ENCODE measurements at regions not wholly inside any gene's neighbourhood (a gene's known extent, or its start where the extent isn't known, plus 50 kb on each side); places are given as distances from the start of the nearest gene placed in this dataset.
"Not testable (repeated sequence)": the region's sequence is repeated elsewhere in the genome, so short reads cannot be mapped to it uniquely, and the experiment has no call there.

- no peak for DNase-seq (ENCODE audit: extremely low read depth in 1 of 11, low read depth in 9 of 11, low spot score in 4 of 11)
Measured at GRCh38 chr1:4218619-4219018, 318.5 kb upstream of the C1orf174 start.

GRCh38 chr1:4219111-4219510 is 319.0 kb upstream of the C1orf174 start:
- no peak for DNase-seq (ENCODE audit: extremely low read depth in 1 of 11, low read depth in 9 of 11, low spot score in 4 of 11)

- DNase-seq (ENCODE audit: extremely low read depth in 1 of 11, low read depth in 9 of 11, low spot score in 4 of 11): no peak
Measured at GRCh38 chr1:4219826-4220225, 319.8 kb upstream of the C1orf174 start.

GRCh38 chr1:4220362-4220761 is 320.3 kb upstream of the C1orf174 start:
- no peak for DNase-seq (ENCODE audit: extremely low read depth in 1 of 11, low read depth in 9 of 11, low spot score in 4 of 11)

- DNase-seq (ENCODE audit: extremely low read depth in 1 of 11, low read depth in 9 of 11, low spot score in 4 of 11): no peak
Measured at GRCh38 chr1:4221107-4221506, 321.0 kb upstream of the C1orf174 start.

- peak in 1 of 11 donors; percentile 13 for DNase-seq (ENCODE audit: extremely low read depth in 1 of 11, low read depth in 9 of 11, low spot score in 4 of 11)
Measured at GRCh38 chr1:4224684-4225467, 324.8 kb upstream of the C1orf174 start.

- no peak for DNase-seq (ENCODE audit: extremely low read depth in 1 of 11, low read depth in 9 of 11, low spot score in 4 of 11)
Measured at GRCh38 chr1:4227986-4228385, 327.9 kb upstream of the C1orf174 start.

GRCh38 chr1:4253935-4254334 is 353.9 kb upstream of the C1orf174 start:
- no peak for DNase-seq (ENCODE audit: extremely low read depth in 1 of 11, low read depth in 9 of 11, low spot score in 4 of 11)

GRCh38 chr1:4256351-4256750 is 356.3 kb upstream of the C1orf174 start:
- no peak for DNase-seq (ENCODE audit: extremely low read depth in 1 of 11, low read depth in 9 of 11, low spot score in 4 of 11)

GRCh38 chr1:4258146-4258777 is 358.2 kb upstream of the C1orf174 start:
- DNase-seq (ENCODE audit: extremely low read depth in 1 of 11, low read depth in 9 of 11, low spot score in 4 of 11): not testable (repeated sequence)

GRCh38 chr1:4261327-4261726 is 361.3 kb upstream of the C1orf174 start:
- DNase-seq (ENCODE audit: extremely low read depth in 1 of 11, low read depth in 9 of 11, low spot score in 4 of 11): no peak

GRCh38 chr1:4262665-4263064 is 362.6 kb upstream of the C1orf174 start:
- no peak for DNase-seq (ENCODE audit: extremely low read depth in 1 of 11, low read depth in 9 of 11, low spot score in 4 of 11)

- no peak for DNase-seq (ENCODE audit: extremely low read depth in 1 of 11, low read depth in 9 of 11, low spot score in 4 of 11)
Measured at GRCh38 chr1:4263699-4264098, 363.6 kb upstream of the C1orf174 start.

- no peak for DNase-seq (ENCODE audit: extremely low read depth in 1 of 11, low read depth in 9 of 11, low spot score in 4 of 11)
Measured at GRCh38 chr1:4265836-4266235, 365.8 kb upstream of the C1orf174 start.

GRCh38 chr1:4267381-4268261 is 367.5 kb upstream of the C1orf174 start:
- DNase-seq (ENCODE audit: extremely low read depth in 1 of 11, low read depth in 9 of 11, low spot score in 4 of 11): peak in 9 of 11 donors; percentile 6 to 64 (median 15)

GRCh38 chr1:4268262-4268888 is 368.3 kb upstream of the C1orf174 start:
- DNase-seq (ENCODE audit: extremely low read depth in 1 of 11, low read depth in 9 of 11, low spot score in 4 of 11): no peak

GRCh38 chr1:4268889-4269284 is 368.8 kb upstream of the C1orf174 start:
- DNase-seq (ENCODE audit: extremely low read depth in 1 of 11, low read depth in 9 of 11, low spot score in 4 of 11): no peak

- no peak for DNase-seq (ENCODE audit: extremely low read depth in 1 of 11, low read depth in 9 of 11, low spot score in 4 of 11)
Measured at GRCh38 chr1:4269330-4269729, 369.3 kb upstream of the C1orf174 start.

GRCh38 chr1:4269952-4270570 is 370.0 kb upstream of the C1orf174 start:
- DNase-seq (ENCODE audit: extremely low read depth in 1 of 11, low read depth in 9 of 11, low spot score in 4 of 11): no peak
